Caco-2 (cell line): ENCODE measurements at regions not wholly inside any gene's neighbourhood (a gene's known extent, or its start where the extent isn't known, plus 50 kb on each side); places are given as distances from the start of the nearest gene placed in this dataset.

ENCODE experiments used
- BruUV-seq: library from RNA; stranded (reverse); fragments of 400-500 nt; replicated peaks from 2 replicates; lab custom pipeline; 2021; lab: Mats Ljungman, UMichigan
- CTCF ChIA-PET: fragments of 300-600 bp; sonication (Branson Sonifier 250); formaldehyde crosslinking; loops from one replicate; lab custom pipeline; 2022; ENCODE audit warnings: antibody characterized with exemption; lab: Charles Lee
- POLR2A ChIA-PET: fragments of 300-600 bp; sonication (Branson Sonifier 250); formaldehyde crosslinking; loops from one replicate; lab custom pipeline; 2022; ENCODE audit warnings: antibody characterized with exemption; lab: Charles Lee
- DNase-seq, 2 experiments: peaks; one replicate each; pipeline versions ENCODE4 v3.0.0 to v3.0.0-alpha.2; 2020 to 2022
- H3K27me3 ChIP-seq: replicated peaks from 2 replicates; pipeline ENCODE4 v1.6.0; 2011; ENCODE audit warnings: low read length; ENCODE audit not compliant: control insufficient read depth, insufficient read depth
- H3K36me3 ChIP-seq: 2 replicates; pipeline ENCODE4 v1.5.1; 2011; ENCODE audit warnings: low read length; ENCODE audit not compliant: control insufficient read depth, insufficient read depth
- H3K4me1 ChIP-seq: fragments of 250-450 bp; sonication (Bioruptor Pico); 2 replicates; pipeline ENCODE4 v1.5.1; 2020; ENCODE audit warnings: mild to moderate bottlenecking
- H3K4me3 ChIP-seq: 2 replicates; pipeline ENCODE4 v1.5.1; 2011; ENCODE audit warnings: low read depth, mild to moderate bottlenecking, control low read depth, low read length
- H3K9me3 ChIP-seq: fragments of 250-450 bp; sonication (Bioruptor Pico); 2 replicates; pipeline ENCODE4 v1.5.1; 2020; ENCODE audit warnings: mild to moderate bottlenecking, moderate library complexity
- H3K27ac Mint-ChIP-seq: one replicate; pipeline ENCODE4 v1.8.0; 2022; ENCODE audit warnings: mixed read lengths; ENCODE audit not compliant: unreplicated experiment
- H3K27me3 Mint-ChIP-seq: one replicate; pipeline ENCODE4 v1.8.0; 2022; ENCODE audit warnings: mixed read lengths; ENCODE audit not compliant: insufficient read depth, unreplicated experiment
- H3K36me3 Mint-ChIP-seq: one replicate; pipeline ENCODE4 v1.8.0; 2022; ENCODE audit warnings: mild to moderate bottlenecking, mixed read lengths; ENCODE audit not compliant: insufficient read depth, unreplicated experiment
- H3K4me1 Mint-ChIP-seq: one replicate; pipeline ENCODE4 v1.8.0; 2022; ENCODE audit warnings: low read depth, mixed read lengths; ENCODE audit not compliant: unreplicated experiment
- H3K4me3 Mint-ChIP-seq: one replicate; pipeline ENCODE4 v1.8.0; 2022; ENCODE audit warnings: mild to moderate bottlenecking, moderate library complexity, mixed read lengths; ENCODE audit not compliant: unreplicated experiment
- H3K9me3 Mint-ChIP-seq: one replicate; pipeline ENCODE4 v1.8.0; 2022; ENCODE audit warnings: mixed read lengths; ENCODE audit not compliant: unreplicated experiment
- CTCF ChIP-seq, 2 experiments: fragments of 200-600 bp in 1 of 2; IDR thresholded peaks; 1 replicate in 1 of 2; 2 replicates in 1 of 2; pipeline versions ENCODE4 v1.5.1 to v1.8.0; 2011 to 2022; ENCODE audit warnings: antibody characterized with exemption in 1 of 2, control low read depth in 1 of 2, inconsistent platforms in 1 of 2, low read depth in 1 of 2, low read length in 1 of 2, mild to moderate bottlenecking in 1 of 2, moderate library complexity in 1 of 2; ENCODE audit not compliant: insufficient read depth in 1 of 2, severe bottlenecking in 1 of 2, unreplicated experiment in 1 of 2
- intact Hi-C: fragments of 100-400 bp; cut with micrococcal nuclease; formaldehyde crosslinking; loops from one replicate; pipeline ENCODE4 v1.10.0; 2022; ENCODE audit not compliant: unreplicated experiment

- H3K9me3 Mint-ChIP-seq = no peaks in the 10 kb centered on the region
- CTCF ChIA-PET = no interaction called here
- no peaks in the 10 kb centered on the region for H3K36me3 Mint-ChIP-seq
- no TSS peak for BruUV-seq
- no peak overlapping the region for H3K4me3 Mint-ChIP-seq
- H3K4me3 ChIP-seq = no peak overlapping the region
- H3K36me3 ChIP-seq = no peaks in the 10 kb centered on the region
- H3K9me3 ChIP-seq = no peaks in the 10 kb centered on the region
- H3K27me3 Mint-ChIP-seq = no peaks in the 10 kb centered on the region
- DNase-seq = no peak
- no peaks in the 10 kb centered on the region for H3K27me3 ChIP-seq
- no peaks in the 10 kb centered on the region for H3K4me1 ChIP-seq
- intact Hi-C loops = no loop called here
- H3K27ac Mint-ChIP-seq = no peak overlapping the region
- POLR2A ChIA-PET = no interaction called here
- TF ChIP-seq CTCF (IDR thresholded peaks at IDR 0.05; ENCODE audit: insufficient read depth in 1 of 2, low read depth in 1 of 2, low read length in 1 of 2, severe bottlenecking in 1 of 2, unreplicated experiment in 1 of 2) = no peak
- no peaks in the 10 kb centered on the region for H3K4me1 Mint-ChIP-seq
Observed at GRCh38 chrX:44675362-44676024, 132.8 kb upstream of the FUNDC1 start.

- H3K36me3 Mint-ChIP-seq = no peaks in the 10 kb centered on the region
- no TSS peak for BruUV-seq
- H3K4me3 ChIP-seq = no peak overlapping the region
- POLR2A ChIA-PET = interaction anchor here (0.5 kb wide), 1 partner anchor 1095 kb away, joined by 5 read pairs; no protein-coding TSS in a partner anchor
- H3K36me3 ChIP-seq = no peaks in the 10 kb centered on the region
- H3K27me3 Mint-ChIP-seq = no peaks in the 10 kb centered on the region
- no peaks in the 10 kb centered on the region for H3K4me1 Mint-ChIP-seq
- no peaks in the 10 kb centered on the region for H3K9me3 ChIP-seq
- no peak for TF ChIP-seq CTCF (IDR thresholded peaks at IDR 0.05; ENCODE audit: insufficient read depth in 1 of 2, low read depth in 1 of 2, low read length in 1 of 2, severe bottlenecking in 1 of 2, unreplicated experiment in 1 of 2)
- H3K27me3 ChIP-seq = no peaks in the 10 kb centered on the region
- H3K27ac Mint-ChIP-seq = no peak overlapping the region
- CTCF ChIA-PET = no interaction called here
- no peaks in the 10 kb centered on the region for H3K9me3 Mint-ChIP-seq
- H3K4me3 Mint-ChIP-seq = no peak overlapping the region
- no peaks in the 10 kb centered on the region for H3K4me1 ChIP-seq
- intact Hi-C loops = no loop called here
- DNase-seq = no peak
Observed at GRCh38 chrX:44674906-44675305, 132.2 kb upstream of the FUNDC1 start.

GRCh38 chrX:44669626-44670025 is 127.0 kb upstream of the FUNDC1 start:
- intact Hi-C loops = no loop called here
- DNase-seq = no peak
- ChIA-PET POLR2A (no interaction called here), CTCF (no interaction called here)
- no peaks in the 10 kb centered on the region for H3K9me3 Mint-ChIP-seq
- Histone ChIP-seq H3K4me1 (no peaks in the 10 kb centered on the region), H3K9me3 (no peaks in the 10 kb centered on the region), H3K27me3 (no peaks in the 10 kb centered on the region), H3K4me3 (no peak overlapping the region), H3K36me3 (no peaks in the 10 kb centered on the region)
- BruUV-seq = no TSS peak
- H3K4me1 Mint-ChIP-seq = no peaks in the 10 kb centered on the region
- no peak for TF ChIP-seq CTCF (IDR thresholded peaks at IDR 0.05; ENCODE audit: insufficient read depth in 1 of 2, low read depth in 1 of 2, low read length in 1 of 2, severe bottlenecking in 1 of 2, unreplicated experiment in 1 of 2)
- no peaks in the 10 kb centered on the region for H3K36me3 Mint-ChIP-seq
- no peak overlapping the region for H3K4me3 Mint-ChIP-seq
- H3K27ac Mint-ChIP-seq = no peak overlapping the region
- H3K27me3 Mint-ChIP-seq = no peaks in the 10 kb centered on the region
